KMS-11 (cell line): ENCODE measurements at regions not wholly inside any gene's neighbourhood (a gene's known extent, or its start where the extent isn't known, plus 50 kb on each side); places are given as distances from the start of the nearest gene placed in this dataset.

Experiments
- H2AFZ ChIP-seq: fragments of 200-600 bp; sonication (generic); 2 replicates; pipeline ENCODE4 v1.6.1; 2016; ENCODE audit warnings: antibody characterized with exemption, mixed run types, low read depth
- H3K27ac ChIP-seq: fragments of 200-600 bp; sonication (generic); 2 replicates; pipeline ENCODE4 v1.6.1; 2016; ENCODE audit warnings: mild to moderate bottlenecking, mixed run types
- H3K27me3 ChIP-seq: fragments of 200-600 bp; sonication (generic); 2 replicates; pipeline ENCODE4 v1.6.1; 2017; ENCODE audit warnings: mild to moderate bottlenecking, low read depth, mixed run types, moderate library complexity; ENCODE audit not compliant: insufficient read depth
- H3K36me3 ChIP-seq: fragments of 200-600 bp; sonication (generic); 2 replicates; pipeline ENCODE4 v1.6.1; 2017; ENCODE audit warnings: mild to moderate bottlenecking, mixed run types; ENCODE audit not compliant: insufficient read depth
- H3K4me1 ChIP-seq: fragments of 200-600 bp; sonication (generic); 2 replicates; pipeline ENCODE4 v1.6.1; 2016; ENCODE audit warnings: mild to moderate bottlenecking, low read depth, mixed run types; ENCODE audit not compliant: poor library complexity, severe bottlenecking
- H3K4me2 ChIP-seq: fragments of 200-600 bp; sonication (generic); 2 replicates; pipeline ENCODE4 v1.7.0; 2016; ENCODE audit warnings: mild to moderate bottlenecking, mixed run types
- H3K4me3 ChIP-seq: fragments of 200-600 bp; sonication (generic); IDR thresholded peaks from 2 replicates; pipeline ENCODE4 v1.6.1; 2017; ENCODE audit warnings: low read depth, low read length, mixed read lengths; ENCODE audit not compliant: insufficient read depth
- H3K79me2 ChIP-seq: fragments of 200-600 bp; sonication (generic); 2 replicates; pipeline ENCODE4 v1.6.1; 2016; ENCODE audit warnings: low read depth, mixed run types; ENCODE audit not compliant: insufficient read depth
- H3K9ac ChIP-seq: fragments of 200-600 bp; sonication (generic); 2 replicates; pipeline ENCODE4 v1.6.1; 2016; ENCODE audit warnings: mild to moderate bottlenecking, mixed run types
- H4K20me1 ChIP-seq: fragments of 200-600 bp; sonication (generic); 2 replicates; pipeline ENCODE4 v1.6.1; 2016; ENCODE audit warnings: mild to moderate bottlenecking, mixed run types; ENCODE audit not compliant: insufficient read depth
- CTCF ChIP-seq: fragments of 200-600 bp; sonication (generic); conservative IDR thresholded peaks from 2 replicates; pipeline ENCODE4 v1.6.1; 2017; ENCODE audit warnings: low read depth, mild to moderate bottlenecking, antibody characterized with exemption, low read length, moderate library complexity, mixed read lengths

- TF ChIP-seq CTCF = no peak
- Histone ChIP-seq H3K9ac (no peak overlapping the region), H3K4me3 (no peak overlapping the region), H3K27me3 (no peaks in the 10 kb centered on the region), H3K27ac (no peak overlapping the region), H3K4me1 (no peaks in the 10 kb centered on the region), H3K4me2 (no peak overlapping the region), H3K79me2 (no peaks in the 10 kb centered on the region), H2AFZ (no peak overlapping the region), H3K36me3 (no peaks in the 10 kb centered on the region), H4K20me1 (no peaks in the 10 kb centered on the region)
Observed at GRCh38 chr2:144693179-144693578, 173.3 kb upstream of the ZEB2 start.

GRCh38 chr2:144692661-144693060 lies 172.7 kb upstream of the ZEB2 start:
- H3K79me2 ChIP-seq = no peaks in the 10 kb centered on the region
- no peaks in the 10 kb centered on the region for H3K4me1 ChIP-seq
- H2AFZ ChIP-seq = no peak overlapping the region
- H3K27me3 ChIP-seq = no peaks in the 10 kb centered on the region
- no peaks in the 10 kb centered on the region for H4K20me1 ChIP-seq
- no peak for TF ChIP-seq CTCF
- H3K4me2 ChIP-seq = no peak overlapping the region
- H3K36me3 ChIP-seq = no peaks in the 10 kb centered on the region
- H3K9ac ChIP-seq = no peak overlapping the region
- no peak overlapping the region for H3K4me3 ChIP-seq
- H3K27ac ChIP-seq = no peak overlapping the region

GRCh38 chr2:144690771-144691170 lies 170.9 kb upstream of the ZEB2 start:
- no peak overlapping the region for H2AFZ ChIP-seq
- H3K9ac ChIP-seq = no peak overlapping the region
- H4K20me1 ChIP-seq = no peaks in the 10 kb centered on the region

GRCh38 chr2:144686518-144687215 lies 166.7 kb upstream of the ZEB2 start:
- Histone ChIP-seq H3K27me3 (no peaks in the 10 kb centered on the region), H3K27ac (no peak overlapping the region), H2AFZ (no peak overlapping the region), H3K4me3 (no peak overlapping the region), H3K4me1 (no peaks in the 10 kb centered on the region), H3K9ac (no peak overlapping the region), H3K79me2 (no peaks in the 10 kb centered on the region), H3K4me2 (no peak overlapping the region), H4K20me1 (no peaks in the 10 kb centered on the region), H3K36me3 (no peaks in the 10 kb centered on the region)
- TF ChIP-seq CTCF = no peak

More at GRCh38 chr2:144690771-144691170, 170.9 kb upstream of the ZEB2 start:
- H3K4me3 ChIP-seq = no peak overlapping the region
- H3K36me3 ChIP-seq = no peaks in the 10 kb centered on the region
- H3K27ac ChIP-seq = no peak overlapping the region
- no peak for TF ChIP-seq CTCF
- no peak overlapping the region for H3K4me2 ChIP-seq
- no peaks in the 10 kb centered on the region for H3K79me2 ChIP-seq
- H3K4me1 ChIP-seq = no peaks in the 10 kb centered on the region
- H3K27me3 ChIP-seq = no peaks in the 10 kb centered on the region
